ENCODE measurements at regions not wholly inside any gene's neighbourhood (a gene's known extent, or its start where the extent isn't known, plus 50 kb on each side); places are given as distances from the start of the nearest gene placed in this dataset.

- H3K27me3 ChIP-seq = no peaks in the 10 kb centered on the region
- WGBS, 2 donors (ENCODE audit: low coverage in 1 of 2) = 47 to 54% methylated on average over 3 of the region's 3 CpGs
- in situ Hi-C loops (cut with MboI; ENCODE audit: low pct_ligation_motif_present in 1 of 4, low pct_unique_long_range_greater_than_20kb in 1 of 4, low sequenced_read_pairs in 3 of 4) = no loop called here
Observed at GRCh38 chr9:11546231-11546630, 933.4 kb upstream of the PTPRD start.

DNA sequence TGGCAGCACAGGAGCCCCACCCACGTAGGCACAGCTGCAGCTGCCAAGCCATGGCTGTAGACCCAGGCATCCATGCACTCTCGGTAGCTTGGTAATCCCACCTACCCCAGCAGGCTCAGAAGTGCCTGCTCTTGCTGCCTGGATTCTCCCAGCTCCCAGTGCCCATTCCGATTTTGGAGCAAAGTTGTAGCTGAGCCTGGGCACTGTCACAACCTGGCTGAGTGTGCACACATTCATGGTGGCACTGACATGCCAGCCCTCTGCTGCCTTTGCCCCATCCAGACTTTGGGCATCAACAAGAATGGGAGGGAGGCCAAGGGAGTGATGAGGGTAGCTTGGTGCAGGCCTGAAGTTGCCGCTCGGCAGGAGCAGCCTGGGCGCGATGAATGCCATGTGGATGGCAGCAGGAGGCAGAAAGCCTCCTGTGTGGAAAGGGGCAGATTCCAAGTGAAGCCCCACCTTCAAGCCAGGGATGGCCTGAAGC, 936.6 kb upstream of the PTPRD start:
- in situ Hi-C loops (cut with MboI; ENCODE audit: low pct_ligation_motif_present in 1 of 4, low pct_unique_long_range_greater_than_20kb in 1 of 4, low sequenced_read_pairs in 3 of 4) (no loop called here), intact Hi-C loops (cut with DNase I; ENCODE audit: low total_unique reads) (no loop called here)
- H3K36me3 ChIP-seq = no peaks in the 10 kb centered on the region
- no peaks in the 10 kb centered on the region for H3K9me3 ChIP-seq
- TF ChIP-seq POLR2AphosphoS5 (IDR thresholded peaks at IDR 0.05) (no peak), POLR2A (IDR thresholded peaks at IDR 0.05) (no peak), CTCF (IDR thresholded peaks at IDR 0.05) (no peak), EP300 (IDR thresholded peaks at IDR 0.05; ENCODE audit: low read depth) (no peak)
- H3K27ac ChIP-seq = no peak overlapping the region
- H3K27me3 ChIP-seq = no peaks in the 10 kb centered on the region
- no peaks in the 10 kb centered on the region for H3K4me1 ChIP-seq
- no peak overlapping the region for H3K4me3 ChIP-seq
- DNase-seq = no peak
- WGBS, 2 donors (ENCODE audit: low coverage in 1 of 2) = 88% methylated on average over 7 of the region's 7 CpGs; no CpG with 5 or more reads in 1 of the 2 donors

More at GRCh38 chr9:11546231-11546630, 933.4 kb upstream of the PTPRD start:
- intact Hi-C loops (cut with DNase I; ENCODE audit: low total_unique reads) = no loop called here
- no peaks in the 10 kb centered on the region for H3K36me3 ChIP-seq
- no peak for TF ChIP-seq POLR2AphosphoS5 (IDR thresholded peaks at IDR 0.05)
- no peaks in the 10 kb centered on the region for H3K4me1 ChIP-seq
- H3K27ac ChIP-seq = no peak overlapping the region
- H3K4me3 ChIP-seq = no peak overlapping the region
- no peaks in the 10 kb centered on the region for H3K9me3 ChIP-seq
- no peak for DNase-seq

DNA sequence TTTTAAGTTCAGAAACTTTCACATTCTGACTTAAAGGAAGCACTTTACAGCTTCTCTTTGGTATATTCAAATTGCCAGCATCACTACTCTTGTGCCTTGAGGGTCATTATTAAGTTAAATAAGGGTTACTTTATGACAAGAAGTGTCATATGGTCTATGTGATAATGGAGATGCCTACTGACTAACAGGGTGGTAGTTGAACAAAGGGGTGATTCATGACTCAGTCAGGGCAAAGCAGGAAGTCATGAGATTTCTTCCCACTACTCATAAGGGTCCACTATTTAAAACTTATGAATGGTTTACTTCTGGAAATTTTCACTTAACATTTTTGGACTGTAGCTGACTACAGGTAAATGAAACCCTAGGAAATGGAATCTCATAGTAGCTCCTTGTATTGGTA, 938.3 kb upstream of the PTPRD start:
- no peak for TF ChIP-seq EP300 (IDR thresholded peaks at IDR 0.05; ENCODE audit: low read depth)
- TF ChIP-seq POLR2AphosphoS5 (IDR thresholded peaks at IDR 0.05) = no peak
- TF ChIP-seq CTCF (IDR thresholded peaks at IDR 0.05) = no peak
- TF ChIP-seq POLR2A (IDR thresholded peaks at IDR 0.05) = no peak
- H3K4me1 ChIP-seq = no peaks in the 10 kb centered on the region
- no peak overlapping the region for H3K27ac ChIP-seq
- no peak for DNase-seq
- intact Hi-C loops (cut with DNase I; ENCODE audit: low total_unique reads) = no loop called here
- no peak overlapping the region for H3K4me3 ChIP-seq
- H3K27me3 ChIP-seq = no peaks in the 10 kb centered on the region
- peaks cover 0 to 3% of the 10 kb centered on the region in 2 donors for H3K9me3 ChIP-seq
- in situ Hi-C loops (cut with MboI; ENCODE audit: low pct_ligation_motif_present in 1 of 4, low pct_unique_long_range_greater_than_20kb in 1 of 4, low sequenced_read_pairs in 3 of 4) = no loop called here
- no peaks in the 10 kb centered on the region for H3K36me3 ChIP-seq

GRCh38 chr9:11558043-11558442, 945.2 kb upstream of the PTPRD start:
- in situ Hi-C loops (cut with MboI; ENCODE audit: low pct_ligation_motif_present in 1 of 4, low pct_unique_long_range_greater_than_20kb in 1 of 4, low sequenced_read_pairs in 3 of 4) (no loop called here), intact Hi-C loops (cut with DNase I; ENCODE audit: low total_unique reads) (no loop called here)
- Histone ChIP-seq H3K4me3 (no peak overlapping the region), H3K27ac (no peak overlapping the region), H3K27me3 (no peaks in the 10 kb centered on the region), H3K4me1 (no peaks in the 10 kb centered on the region), H3K36me3 (no peaks in the 10 kb centered on the region), H3K9me3 (peaks cover 0 to 3% of the 10 kb centered on the region in 2 donors)
- WGBS, 2 donors (ENCODE audit: low coverage in 1 of 2) = 68 to 100% methylated on average over 2 of the region's 2 CpGs
- TF ChIP-seq CTCF (IDR thresholded peaks at IDR 0.05) (no peak), EP300 (IDR thresholded peaks at IDR 0.05; ENCODE audit: low read depth) (no peak), POLR2A (IDR thresholded peaks at IDR 0.05) (no peak), POLR2AphosphoS5 (IDR thresholded peaks at IDR 0.05) (no peak)
- DNase-seq = no peak

Data from transverse colon (tissue), 4 donors.